ENCODE measurements at regions not wholly inside any gene's neighbourhood (a gene's known extent, or its start where the extent isn't known, plus 50 kb on each side); places are given as distances from the start of the nearest gene placed in this dataset.

- in situ Hi-C loops (cut with HindIII; ENCODE audit: low pct_unique_long_range_greater_than_20kb, low sequenced_read_pairs) (no loop called here), intact Hi-C loops (cut with micrococcal nuclease; ENCODE audit: unreplicated experiment) (no loop called here)
- Histone ChIP-seq H3K27me3 (ENCODE audit: control insufficient read depth, insufficient read depth, low read length) (no peaks in the 10 kb centered on the region), H3K4me3 (ENCODE audit: low read depth in 2 of 2, low read length in 2 of 2) (no peak overlapping the region), H3K27ac (ENCODE audit: low read length) (no peak overlapping the region), H3K36me3 (ENCODE audit: control insufficient read depth, insufficient read depth, low read length) (no peaks in the 10 kb centered on the region), H3K4me1 (ENCODE audit: control insufficient read depth, insufficient read depth, low read length) (no peaks in the 10 kb centered on the region), H3K9me3 (ENCODE audit: control insufficient read depth, insufficient read depth, low read depth, low read length) (no peaks in the 10 kb centered on the region)
- CTCF ChIA-PET, result no interaction called here
- no TSS peak for BruUV-seq (replicated peaks)
- DNase-seq (ENCODE audit: low read depth, low spot score), result no peak
- TF ChIP-seq TCF7L2 (IDR thresholded peaks at IDR 0.05; ENCODE audit: low read depth, low read length), result no peak
- TF ChIP-seq, protein P1, sequence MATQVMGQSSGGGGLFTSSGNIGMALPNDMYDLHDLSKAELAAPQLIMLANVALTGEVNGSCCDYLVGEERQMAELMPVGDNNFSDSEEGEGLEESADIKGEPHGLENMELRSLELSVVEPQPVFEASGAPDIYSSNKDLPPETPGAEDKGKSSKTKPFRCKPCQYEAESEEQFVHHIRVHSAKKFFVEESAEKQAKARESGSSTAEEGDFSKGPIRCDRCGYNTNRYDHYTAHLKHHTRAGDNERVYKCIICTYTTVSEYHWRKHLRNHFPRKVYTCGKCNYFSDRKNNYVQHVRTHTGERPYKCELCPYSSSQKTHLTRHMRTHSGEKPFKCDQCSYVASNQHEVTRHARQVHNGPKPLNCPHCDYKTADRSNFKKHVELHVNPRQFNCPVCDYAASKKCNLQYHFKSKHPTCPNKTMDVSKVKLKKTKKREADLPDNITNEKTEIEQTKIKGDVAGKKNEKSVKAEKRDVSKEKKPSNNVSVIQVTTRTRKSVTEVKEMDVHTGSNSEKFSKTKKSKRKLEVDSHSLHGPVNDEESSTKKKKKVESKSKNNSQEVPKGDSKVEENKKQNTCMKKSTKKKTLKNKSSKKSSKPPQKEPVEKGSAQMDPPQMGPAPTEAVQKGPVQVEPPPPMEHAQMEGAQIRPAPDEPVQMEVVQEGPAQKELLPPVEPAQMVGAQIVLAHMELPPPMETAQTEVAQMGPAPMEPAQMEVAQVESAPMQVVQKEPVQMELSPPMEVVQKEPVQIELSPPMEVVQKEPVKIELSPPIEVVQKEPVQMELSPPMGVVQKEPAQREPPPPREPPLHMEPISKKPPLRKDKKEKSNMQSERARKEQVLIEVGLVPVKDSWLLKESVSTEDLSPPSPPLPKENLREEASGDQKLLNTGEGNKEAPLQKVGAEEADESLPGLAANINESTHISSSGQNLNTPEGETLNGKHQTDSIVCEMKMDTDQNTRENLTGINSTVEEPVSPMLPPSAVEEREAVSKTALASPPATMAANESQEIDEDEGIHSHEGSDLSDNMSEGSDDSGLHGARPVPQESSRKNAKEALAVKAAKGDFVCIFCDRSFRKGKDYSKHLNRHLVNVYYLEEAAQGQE (IDR thresholded peaks at IDR 0.05; ENCODE audit: insufficient read depth in 1 of 2, low read depth in 2 of 2, low read length in 1 of 2), result no peak
- TF ChIP-seq, protein P2, sequence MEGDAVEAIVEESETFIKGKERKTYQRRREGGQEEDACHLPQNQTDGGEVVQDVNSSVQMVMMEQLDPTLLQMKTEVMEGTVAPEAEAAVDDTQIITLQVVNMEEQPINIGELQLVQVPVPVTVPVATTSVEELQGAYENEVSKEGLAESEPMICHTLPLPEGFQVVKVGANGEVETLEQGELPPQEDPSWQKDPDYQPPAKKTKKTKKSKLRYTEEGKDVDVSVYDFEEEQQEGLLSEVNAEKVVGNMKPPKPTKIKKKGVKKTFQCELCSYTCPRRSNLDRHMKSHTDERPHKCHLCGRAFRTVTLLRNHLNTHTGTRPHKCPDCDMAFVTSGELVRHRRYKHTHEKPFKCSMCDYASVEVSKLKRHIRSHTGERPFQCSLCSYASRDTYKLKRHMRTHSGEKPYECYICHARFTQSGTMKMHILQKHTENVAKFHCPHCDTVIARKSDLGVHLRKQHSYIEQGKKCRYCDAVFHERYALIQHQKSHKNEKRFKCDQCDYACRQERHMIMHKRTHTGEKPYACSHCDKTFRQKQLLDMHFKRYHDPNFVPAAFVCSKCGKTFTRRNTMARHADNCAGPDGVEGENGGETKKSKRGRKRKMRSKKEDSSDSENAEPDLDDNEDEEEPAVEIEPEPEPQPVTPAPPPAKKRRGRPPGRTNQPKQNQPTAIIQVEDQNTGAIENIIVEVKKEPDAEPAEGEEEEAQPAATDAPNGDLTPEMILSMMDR (IDR thresholded peaks at IDR 0.05), result no peak
- TF ChIP-seq POLR2AphosphoS5 (IDR thresholded peaks at IDR 0.05; ENCODE audit: low read depth, low read length), result no peak
- no peak for TF ChIP-seq SIN3A (IDR thresholded peaks at IDR 0.05; ENCODE audit: borderline replicate concordance, insufficient read depth, low read depth, low read length)
- POLR2A ChIA-PET, result no interaction called here
- ATAC-seq, result no peak
These were observed 70.3 kb downstream of the ZCCHC12 start for GRCh38 chrX:118893923-118894322.

GRCh38 chrX:118901991-118902390, 72.4 kb upstream of the LONRF3 start:
- no peaks in the 10 kb centered on the region for H3K9me3 ChIP-seq (ENCODE audit: control insufficient read depth, insufficient read depth, low read depth, low read length)
- no peaks in the 10 kb centered on the region for H3K4me1 ChIP-seq (ENCODE audit: control insufficient read depth, insufficient read depth, low read length)
- ATAC-seq (no peak), DNase-seq (ENCODE audit: low read depth, low spot score) (no peak)
- no peaks in the 10 kb centered on the region for H3K27me3 ChIP-seq (ENCODE audit: control insufficient read depth, insufficient read depth, low read length)
- no TSS peak for BruUV-seq (replicated peaks)
- no peak overlapping the region for H3K4me3 ChIP-seq (ENCODE audit: low read depth in 2 of 2, low read length in 2 of 2)
- POLR2A ChIA-PET, result no interaction called here
- H3K27ac ChIP-seq (ENCODE audit: low read length), result no peak overlapping the region
- in situ Hi-C loops (cut with HindIII; ENCODE audit: low pct_unique_long_range_greater_than_20kb, low sequenced_read_pairs) (no loop called here), intact Hi-C loops (cut with micrococcal nuclease; ENCODE audit: unreplicated experiment) (no loop called here)
- H3K36me3 ChIP-seq (ENCODE audit: control insufficient read depth, insufficient read depth, low read length), result no peaks in the 10 kb centered on the region
- CTCF ChIA-PET, result no interaction called here
- TF ChIP-seq SIN3A (IDR thresholded peaks at IDR 0.05; ENCODE audit: borderline replicate concordance, insufficient read depth, low read depth, low read length), result no peak
- TF ChIP-seq TCF7L2 (IDR thresholded peaks at IDR 0.05; ENCODE audit: low read depth, low read length), result no peak
- TF ChIP-seq, protein P2 (IDR thresholded peaks at IDR 0.05), result no peak

GRCh38 chrX:118904218-118904617, 70.2 kb upstream of the LONRF3 start:
- intact Hi-C loops (cut with micrococcal nuclease; ENCODE audit: unreplicated experiment), result no loop called here
- no TSS peak for BruUV-seq (replicated peaks)
- no peaks in the 10 kb centered on the region for H3K9me3 ChIP-seq (ENCODE audit: control insufficient read depth, insufficient read depth, low read depth, low read length)
- no peak for DNase-seq (ENCODE audit: low read depth, low spot score)
- in situ Hi-C loops (cut with HindIII; ENCODE audit: low pct_unique_long_range_greater_than_20kb, low sequenced_read_pairs), result no loop called here
- TF ChIP-seq TCF7L2 (IDR thresholded peaks at IDR 0.05; ENCODE audit: low read depth, low read length), result no peak
- no peak for TF ChIP-seq SIN3A (IDR thresholded peaks at IDR 0.05; ENCODE audit: borderline replicate concordance, insufficient read depth, low read depth, low read length)
- TF ChIP-seq, protein P2 (IDR thresholded peaks at IDR 0.05), result no peak
- TF ChIP-seq POLR2AphosphoS5 (IDR thresholded peaks at IDR 0.05; ENCODE audit: low read depth, low read length), result no peak
- H3K36me3 ChIP-seq (ENCODE audit: control insufficient read depth, insufficient read depth, low read length), result no peaks in the 10 kb centered on the region
- no peak overlapping the region for H3K4me3 ChIP-seq (ENCODE audit: low read depth in 2 of 2, low read length in 2 of 2)
- POLR2A ChIA-PET, result no interaction called here
- ATAC-seq, result no peak
- H3K27me3 ChIP-seq (ENCODE audit: control insufficient read depth, insufficient read depth, low read length), result no peaks in the 10 kb centered on the region
- no peaks in the 10 kb centered on the region for H3K4me1 ChIP-seq (ENCODE audit: control insufficient read depth, insufficient read depth, low read length)
- no peak overlapping the region for H3K27ac ChIP-seq (ENCODE audit: low read length)
- CTCF ChIA-PET, result no interaction called here

All from Panc1 (cell line).